HG02571 (cell line): ENCODE measurements at regions not wholly inside any gene's neighbourhood (a gene's known extent, or its start where the extent isn't known, plus 50 kb on each side); places are given as distances from the start of the nearest gene placed in this dataset.
"Not testable (repeated sequence)": the region's sequence is repeated elsewhere in the genome, so short reads cannot be mapped to it uniquely, and the experiment has no call there.

Experiments used
- ATAC-seq: cut with Tn5 transposase; IDR thresholded peaks from one replicate; pipeline ENCODE4 v1.9.1; 2021; ENCODE audit warnings: mild to moderate bottlenecking, moderate library complexity; ENCODE audit not compliant: unreplicated experiment

DNA sequence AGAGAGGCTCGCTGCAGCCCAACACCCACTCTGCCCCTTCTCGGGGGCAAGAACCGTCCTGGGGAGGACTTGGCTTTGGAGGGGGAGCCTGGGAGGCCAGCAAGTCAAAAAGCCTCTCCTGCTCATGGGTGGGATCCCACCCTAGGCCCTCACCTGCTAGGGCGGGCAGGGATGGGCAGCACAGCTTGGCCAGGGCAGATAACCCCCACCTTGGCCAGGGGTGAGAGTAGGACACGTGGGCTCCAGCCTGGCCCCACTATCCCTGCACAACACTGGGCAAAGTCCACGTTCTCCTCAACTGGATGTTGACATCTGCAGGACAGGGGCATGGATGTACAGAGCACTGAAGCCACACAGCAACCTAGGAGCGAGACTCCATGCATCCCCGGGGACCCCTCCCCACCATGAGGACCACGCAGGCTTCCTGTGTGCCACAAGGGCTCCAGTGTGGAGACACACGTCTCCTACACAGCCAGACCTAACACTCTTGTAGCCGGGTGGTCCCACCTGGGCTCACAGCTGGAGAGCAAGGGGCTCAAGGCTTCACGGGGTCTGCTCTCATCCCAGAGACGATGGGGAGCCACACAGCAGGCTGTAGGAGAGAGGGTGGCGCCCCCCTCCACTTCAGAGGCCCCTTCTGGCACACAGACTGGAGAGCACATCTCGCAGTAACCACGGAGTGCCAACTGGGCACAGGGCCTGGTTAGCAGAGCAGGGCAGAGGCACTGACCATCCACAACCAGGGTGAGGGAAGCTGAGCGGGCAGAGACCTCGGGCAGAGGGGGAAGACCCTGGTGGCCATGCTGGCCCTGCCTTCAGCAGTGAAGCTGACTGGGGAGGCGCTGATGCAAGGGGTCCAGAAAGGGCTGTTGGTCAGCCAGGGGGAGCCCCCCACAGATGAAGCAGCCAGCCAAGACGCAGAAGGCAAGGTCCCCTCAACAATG lies 171.1 kb downstream of the CRYBB2 start:
- no peak for ATAC-seq

DNA sequence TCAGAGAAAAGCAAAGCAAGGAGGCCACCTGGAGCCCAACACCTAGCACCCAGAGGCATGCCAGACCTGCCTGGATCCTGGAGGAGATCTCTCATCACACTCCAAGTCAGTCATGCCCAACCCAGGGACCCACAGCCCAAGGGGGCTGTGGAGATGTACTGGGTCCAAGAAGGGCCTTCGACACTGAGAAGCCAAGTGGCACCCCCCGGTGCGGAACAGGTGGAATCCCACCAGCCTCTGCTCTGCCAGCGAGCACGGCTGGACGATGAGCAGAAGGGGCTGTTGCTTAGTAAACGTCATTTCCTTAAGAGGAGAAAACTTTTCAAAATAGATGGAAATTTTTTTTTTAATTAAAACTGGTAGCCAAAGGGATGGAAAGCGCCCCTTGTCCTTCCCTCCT lies 171.9 kb upstream of the GRK3 start:
- ATAC-seq, result no peak

DNA sequence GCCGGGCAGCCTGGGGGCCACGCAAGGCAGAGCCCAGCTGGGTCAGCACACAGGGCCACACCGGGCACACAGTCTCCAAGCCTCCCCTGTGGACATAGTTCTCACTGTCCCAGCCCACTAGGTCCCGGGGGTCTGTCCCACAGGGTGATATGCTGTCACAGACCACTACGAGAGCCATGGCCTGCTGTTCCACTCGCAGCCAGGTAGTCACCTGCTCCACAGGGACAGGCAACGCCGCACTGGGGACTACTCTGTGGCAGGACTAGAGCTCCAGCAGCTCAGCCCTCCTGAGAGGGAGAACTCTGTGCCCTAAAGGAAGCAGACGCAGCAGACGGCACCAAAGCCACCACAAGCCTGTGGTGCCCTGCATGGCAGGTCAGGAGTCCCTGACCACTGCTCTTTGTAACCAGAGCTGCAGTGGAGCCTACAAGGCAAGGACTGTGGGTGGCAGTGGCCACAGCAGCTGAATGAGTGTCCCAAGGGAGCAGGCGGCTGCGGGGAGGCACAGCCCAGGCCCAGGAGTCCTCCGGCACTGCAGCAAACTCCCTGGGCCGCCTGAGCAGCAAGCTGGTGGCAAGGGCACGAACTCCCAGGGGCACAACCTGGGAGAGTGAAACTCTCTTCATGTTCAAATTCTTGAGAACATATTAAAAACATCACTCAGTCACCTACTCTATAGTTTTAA lies 171.2 kb upstream of the GRK3 start:
- no peak for ATAC-seq

DNA sequence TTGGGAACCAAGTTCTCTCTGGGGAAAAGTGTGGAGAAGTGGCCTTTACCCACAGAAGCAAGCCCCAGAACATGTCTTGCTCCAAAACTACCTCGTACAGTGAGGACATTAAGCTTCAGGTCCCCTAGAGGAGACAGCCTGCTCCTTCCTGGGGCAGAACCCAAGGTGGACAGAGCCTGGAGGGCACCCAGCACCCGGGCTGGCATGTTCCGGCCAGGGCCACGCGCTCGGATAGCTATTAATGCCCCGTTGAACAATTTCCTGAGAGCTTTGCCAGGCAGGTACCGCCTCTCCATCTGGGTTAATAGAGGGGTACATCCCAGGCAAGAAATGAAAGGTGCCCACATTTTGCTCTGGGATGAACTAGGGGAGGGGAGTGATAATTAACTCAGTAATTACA lies 169.0 kb upstream of the GRK3 start:
- ATAC-seq, result no peak

DNA sequence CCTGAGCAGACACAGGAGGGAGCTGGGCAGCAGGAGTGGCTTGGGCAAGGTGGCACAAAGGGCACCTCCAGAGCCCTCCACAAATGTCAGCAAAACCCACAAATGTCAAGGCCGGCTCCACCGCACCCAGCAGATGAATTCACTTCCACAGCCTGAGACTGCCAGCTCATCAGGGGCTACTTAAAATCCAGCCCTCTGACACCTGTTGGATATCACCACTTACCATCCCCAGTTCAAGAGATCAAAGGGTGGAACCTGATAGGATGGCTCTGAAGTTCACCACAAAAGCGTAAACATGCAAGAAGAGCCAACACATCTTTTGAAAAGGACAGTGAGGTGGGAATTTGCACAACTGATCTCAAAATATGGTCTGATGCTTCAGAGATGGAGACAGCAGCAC lies 168.6 kb upstream of the GRK3 start:
- no peak for ATAC-seq

DNA sequence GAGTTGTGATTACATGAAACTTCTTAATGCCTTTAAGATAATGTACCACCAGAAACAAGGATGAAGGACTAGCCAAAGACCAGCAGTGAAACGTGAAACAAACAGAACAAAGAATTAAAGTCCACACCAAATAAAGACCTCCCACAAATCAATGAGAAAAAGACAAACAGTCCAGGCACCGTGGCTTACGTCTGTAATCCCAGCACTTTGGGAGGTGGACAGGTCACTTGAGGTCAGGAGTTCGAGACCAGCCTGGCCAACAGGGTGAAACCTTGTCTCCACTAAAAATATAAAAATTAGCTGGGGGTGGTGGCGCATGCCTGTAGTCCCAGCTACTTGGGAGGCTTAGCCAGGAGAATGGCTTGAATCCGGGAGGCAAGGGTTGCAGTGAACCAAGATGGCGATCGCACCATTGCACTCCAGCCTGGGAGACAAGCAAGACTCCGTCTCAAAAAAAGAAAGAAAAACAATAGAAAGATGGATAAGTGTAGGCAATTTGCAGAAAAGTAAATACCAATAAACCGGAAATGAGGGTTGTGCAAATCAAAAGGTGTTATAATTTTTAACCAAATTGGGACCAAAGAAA lies 167.8 kb upstream of the GRK3 start:
- no peak for ATAC-seq

DNA sequence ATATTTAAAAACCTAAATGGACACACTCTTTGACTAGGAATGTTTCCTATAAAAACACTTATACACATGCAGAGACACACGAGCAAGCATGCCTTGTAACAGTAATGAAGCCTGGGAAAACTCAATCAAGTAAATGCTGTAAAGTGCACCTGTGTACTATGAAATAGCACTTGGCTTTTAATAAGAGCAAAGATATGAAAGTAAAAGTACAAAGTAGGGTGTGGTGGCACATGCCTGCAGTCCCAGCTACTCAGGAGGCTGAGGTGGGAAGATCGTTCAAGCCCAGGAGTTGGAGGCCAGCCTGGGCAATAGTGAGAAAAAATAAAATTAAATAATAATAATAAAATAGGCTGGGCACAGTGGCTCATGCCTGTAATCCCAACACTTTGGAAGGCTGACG lies 166.9 kb upstream of the GRK3 start:
- ATAC-seq, result no peak

DNA sequence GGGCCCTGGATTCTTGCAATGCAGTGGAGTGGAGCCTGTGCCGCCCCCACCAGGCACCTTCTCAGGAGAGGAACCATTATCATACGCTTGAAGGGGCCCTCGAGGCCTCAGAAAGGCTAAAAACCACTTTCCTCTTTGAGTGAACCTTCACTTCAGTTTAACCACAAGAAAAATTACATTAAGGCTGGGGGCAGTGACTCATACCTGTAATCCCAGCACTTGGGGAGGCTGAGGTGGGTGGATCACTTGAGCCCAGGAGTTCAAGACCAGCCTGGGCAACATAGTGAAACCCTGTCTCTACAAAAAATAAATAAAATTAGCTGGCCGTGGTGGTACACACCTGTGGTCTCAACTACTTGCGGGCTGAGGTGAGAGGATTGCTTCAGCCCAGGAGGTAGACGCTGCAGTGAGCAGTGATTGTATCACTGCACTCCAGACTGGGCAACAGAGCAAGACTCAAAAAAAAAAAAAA lies 165.8 kb upstream of the GRK3 start:
- ATAC-seq, result not testable (repeated sequence)

DNA sequence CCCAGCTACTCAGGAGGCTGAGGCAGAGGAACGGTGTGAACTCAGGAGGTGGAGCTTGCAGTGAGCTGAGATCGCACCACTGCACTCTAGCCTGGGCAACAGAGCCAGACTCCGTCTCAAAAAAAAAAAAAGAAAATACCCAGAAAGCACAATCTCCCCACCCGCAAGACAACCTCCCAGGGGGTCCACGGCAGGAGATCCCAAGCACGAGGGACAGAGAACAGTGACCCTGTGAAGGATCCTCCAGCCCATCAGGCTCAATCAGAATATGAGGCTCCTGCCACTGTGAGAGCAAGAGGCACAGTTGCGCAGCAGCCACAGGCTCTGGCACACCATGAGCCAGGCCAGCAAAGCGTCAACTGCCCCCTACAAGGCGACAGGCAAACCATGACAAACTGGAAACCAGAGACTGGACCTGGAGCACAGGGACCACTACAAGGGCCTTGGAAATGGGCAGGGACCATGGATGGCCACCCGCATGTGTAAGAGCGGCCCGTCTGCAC lies 164.8 kb upstream of the GRK3 start:
- ATAC-seq, result no peak

DNA sequence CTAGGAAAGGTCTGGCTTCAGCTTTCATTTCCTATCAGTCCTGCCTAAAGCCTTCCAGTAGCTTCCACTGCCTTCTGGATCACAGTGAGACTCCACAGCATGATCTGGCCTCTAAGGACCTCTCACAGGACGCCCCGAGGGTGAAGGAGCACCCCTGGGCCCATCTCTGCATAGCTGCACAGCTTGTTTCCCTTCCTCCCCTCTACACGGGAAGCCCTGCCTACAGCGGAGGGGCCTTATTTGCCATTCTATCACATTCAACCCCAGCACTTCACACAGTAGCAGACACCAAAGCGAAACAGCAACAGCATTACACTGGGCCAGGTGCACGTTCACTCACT lies 162.3 kb upstream of the GRK3 start:
- no peak for ATAC-seq

DNA sequence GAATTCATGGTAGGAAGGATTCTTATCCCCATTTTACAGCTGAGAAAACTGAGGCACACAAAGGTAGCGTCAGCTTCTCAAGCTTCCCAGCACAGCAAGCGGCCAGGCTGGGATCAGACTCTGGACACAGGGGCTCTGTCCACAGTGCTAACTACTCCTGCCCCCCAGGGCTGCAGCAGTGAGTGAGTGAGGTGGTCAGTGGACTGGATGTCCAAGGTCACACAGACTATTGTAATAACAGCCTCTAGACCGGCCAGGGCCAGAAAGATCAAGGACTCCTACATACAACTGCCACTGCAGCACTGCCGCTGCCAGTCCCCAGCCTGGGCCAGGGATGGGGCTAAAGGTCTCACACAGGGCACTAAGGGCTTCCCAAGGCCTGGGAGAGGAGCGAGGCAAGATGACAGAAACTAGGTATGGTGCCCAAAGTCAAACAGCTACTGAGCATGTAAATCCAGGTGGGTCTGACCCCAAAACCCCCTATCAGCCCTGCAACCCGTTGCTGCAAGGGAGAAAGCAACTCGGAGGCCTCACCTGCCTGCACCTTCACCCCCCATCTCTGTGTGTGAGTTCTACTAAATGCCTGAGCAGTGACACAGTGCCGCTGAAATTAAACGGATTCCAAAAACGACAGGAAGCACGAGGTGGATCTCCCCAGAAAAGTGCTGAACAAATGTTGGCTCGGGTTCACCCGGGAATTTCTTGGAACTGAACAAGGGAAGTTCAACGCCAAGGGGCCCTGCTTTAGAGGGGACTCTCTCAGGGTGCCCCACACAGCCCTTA lies 161.8 kb upstream of the GRK3 start:
- ATAC-seq, result no peak

DNA sequence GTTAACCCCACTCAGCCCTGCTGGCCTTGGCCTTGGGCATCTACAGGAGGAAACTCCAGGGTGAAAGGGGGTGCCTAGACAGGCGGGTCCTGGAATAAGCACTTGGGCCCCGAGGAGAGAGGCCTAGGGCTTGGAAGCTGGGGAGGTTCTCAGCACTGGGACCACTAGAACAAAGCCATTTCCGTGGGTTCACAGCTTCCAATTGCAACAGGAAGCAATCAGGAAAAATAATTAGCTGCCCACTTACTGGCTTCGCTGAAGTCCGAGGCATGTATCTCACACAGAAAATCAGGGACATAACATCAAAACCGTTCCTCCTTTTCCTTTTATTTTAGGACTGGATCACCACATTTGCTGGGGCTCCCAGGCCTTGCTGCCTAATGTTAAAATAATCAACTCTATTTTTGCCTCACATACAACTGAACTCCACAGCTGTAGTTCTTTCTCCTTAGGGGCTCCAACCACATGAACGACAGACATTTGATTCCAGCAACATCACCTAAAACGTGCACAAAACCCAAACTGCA lies 161.1 kb upstream of the GRK3 start:
- no peak for ATAC-seq

DNA sequence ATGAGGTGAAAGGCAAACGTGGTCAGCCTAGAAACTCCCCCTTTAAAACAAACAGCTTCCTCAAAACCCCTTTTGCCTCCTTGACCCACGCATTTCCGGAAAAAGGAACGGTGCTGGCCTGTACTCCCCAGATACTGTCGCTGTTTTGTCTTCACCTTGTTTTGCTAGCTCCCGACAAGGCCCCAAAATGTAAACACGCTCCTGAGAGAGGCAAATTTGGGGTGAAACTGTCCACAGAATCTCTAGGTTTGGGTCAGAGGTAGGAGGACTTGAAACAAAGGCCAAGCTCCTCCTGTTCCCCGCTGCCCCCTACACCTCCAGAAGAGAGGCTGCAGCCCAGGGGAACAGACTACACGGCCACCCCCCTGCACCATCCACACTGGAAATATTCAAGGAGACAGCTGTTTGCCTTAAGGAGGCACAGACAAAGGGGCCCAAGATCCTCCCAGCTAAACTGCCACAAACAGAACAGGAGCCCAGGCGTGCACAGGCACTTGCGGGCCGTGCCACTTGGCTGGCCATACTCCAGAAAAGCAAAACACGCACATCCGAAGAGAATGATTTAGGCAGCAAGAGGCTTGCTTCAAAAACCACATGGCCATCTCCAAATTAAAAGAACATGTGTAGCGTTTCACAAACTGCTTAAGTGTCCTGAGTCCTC lies 160.5 kb upstream of the GRK3 start:
- no peak for ATAC-seq

DNA sequence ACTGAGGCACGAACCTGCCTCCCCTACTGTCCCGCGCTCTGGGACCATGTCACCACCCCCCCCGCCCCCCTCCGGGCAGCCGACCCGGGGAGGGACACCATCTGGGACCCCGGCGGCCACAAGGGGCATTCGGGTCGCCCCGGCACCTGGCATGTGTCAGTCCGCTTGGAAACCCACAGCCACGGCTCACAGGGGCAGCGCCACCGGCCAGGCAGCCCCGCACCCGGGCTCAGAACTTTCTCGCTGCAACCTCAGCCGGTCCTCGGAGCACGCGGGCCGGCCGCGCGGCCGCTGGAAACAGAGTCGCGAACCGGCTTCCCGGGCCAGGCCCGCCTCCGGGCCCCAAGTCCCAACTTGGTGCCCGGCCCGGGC lies 159.9 kb upstream of the GRK3 start:
- no peak for ATAC-seq

DNA sequence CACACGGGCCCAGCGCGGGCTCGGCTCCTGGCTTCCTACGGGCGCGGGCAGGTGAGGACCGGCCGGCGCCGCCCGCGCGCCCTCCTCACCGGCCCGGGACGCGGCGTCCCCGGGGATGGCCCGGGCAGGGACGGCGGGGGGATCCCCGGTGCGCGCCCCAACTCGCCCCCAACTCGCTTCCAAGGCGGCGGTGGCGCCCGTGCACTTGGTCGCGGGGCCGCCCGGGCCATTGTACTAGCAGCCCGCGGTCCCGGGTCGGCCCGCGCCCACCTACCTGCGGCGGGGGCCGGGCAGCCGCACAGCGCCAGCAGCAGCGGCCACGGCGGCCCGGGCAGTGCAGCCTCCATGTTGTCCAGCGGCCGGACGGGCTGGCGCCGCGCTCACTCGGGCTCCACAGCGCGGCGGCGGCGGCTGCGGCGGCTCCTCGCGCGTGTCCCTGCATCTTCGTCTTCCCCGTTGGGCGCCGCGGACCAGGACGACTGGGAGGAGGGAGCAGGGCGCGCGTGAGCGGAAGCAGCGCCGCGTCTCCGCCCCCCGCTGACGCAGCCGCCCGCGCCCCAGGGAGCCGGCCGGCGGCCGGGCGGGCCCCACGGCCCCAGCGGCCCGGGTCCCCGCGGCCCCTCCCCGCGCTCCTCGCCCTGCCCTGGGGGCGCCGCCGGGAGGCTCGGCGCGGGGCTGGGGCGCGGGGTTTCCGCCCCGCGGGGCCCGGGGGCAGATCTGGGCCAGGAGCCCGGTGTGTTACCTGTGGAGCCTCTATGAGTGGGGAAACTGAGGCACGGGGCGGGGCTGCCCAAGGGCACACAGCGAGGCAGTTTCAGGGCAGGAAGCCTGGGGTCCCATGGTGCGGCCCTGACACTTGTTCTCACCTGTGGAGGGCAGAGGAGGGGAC lies 159.3 kb upstream of the GRK3 start:
- ATAC-seq, result no peak

DNA sequence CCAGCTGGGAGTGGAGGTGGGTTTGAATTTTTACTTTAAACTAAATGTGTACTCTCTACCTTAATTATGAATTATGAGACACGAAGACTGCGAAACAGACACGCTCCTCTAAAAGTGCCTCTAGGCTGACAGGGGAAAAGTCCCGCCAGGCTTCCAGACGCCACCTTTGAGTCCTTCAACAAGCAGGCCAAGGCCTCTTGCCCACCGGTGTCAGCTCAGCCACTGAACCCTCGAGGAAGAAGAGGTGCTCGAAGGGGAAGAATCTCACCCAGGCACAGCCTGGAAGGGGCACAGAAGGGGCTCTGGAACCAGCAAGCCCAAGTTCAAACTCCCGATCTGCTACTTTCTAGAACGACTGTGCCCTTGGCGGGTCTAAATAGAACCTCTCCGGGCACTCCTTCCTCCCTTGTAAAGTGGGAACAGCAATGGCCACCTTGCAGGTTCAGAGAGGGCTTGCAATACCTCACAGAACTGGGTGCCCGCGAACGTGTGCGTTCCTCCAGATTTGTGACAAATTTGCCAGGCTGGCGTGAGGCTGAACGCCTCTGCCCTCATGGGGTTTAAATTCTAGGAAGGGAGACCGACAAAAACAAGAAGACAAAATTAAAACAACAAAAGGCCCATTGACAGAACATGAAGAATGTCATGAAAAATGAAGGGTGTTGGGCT lies 158.5 kb upstream of the GRK3 start:
- ATAC-seq, result no peak

DNA sequence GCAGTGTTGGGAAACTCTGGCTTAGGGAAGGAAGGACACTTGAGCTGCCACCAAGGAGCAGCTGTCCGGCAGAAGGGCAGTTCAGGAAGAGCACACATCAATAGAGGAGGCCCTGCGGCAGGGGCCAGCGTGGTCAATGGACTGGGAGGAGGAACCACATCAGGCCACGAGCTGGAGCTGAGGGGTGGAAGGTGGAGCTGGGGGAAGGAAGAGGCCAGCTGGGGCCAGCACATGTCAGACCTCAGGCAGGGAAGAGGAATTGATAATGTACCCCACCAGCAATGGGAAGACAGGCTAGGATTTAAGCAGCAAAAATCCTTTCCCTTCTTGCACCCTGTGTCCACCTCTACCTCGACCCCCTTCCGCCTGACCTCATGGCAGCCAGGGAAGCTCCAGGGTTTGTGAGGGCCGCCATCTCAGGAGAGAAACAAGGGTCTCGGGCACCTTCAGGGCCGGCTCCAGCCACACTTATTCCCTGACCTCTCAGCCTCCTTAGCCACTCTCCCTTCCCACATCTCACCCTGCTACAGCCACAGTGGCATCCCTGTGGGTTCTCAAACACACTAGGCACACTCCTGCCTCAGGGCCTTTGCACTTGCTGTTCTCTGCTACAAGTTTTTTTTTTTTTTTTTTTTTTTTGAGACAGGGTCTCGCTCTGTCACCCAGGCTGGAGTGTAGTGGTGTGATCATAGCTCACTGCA lies 157.8 kb upstream of the GRK3 start:
- no peak for ATAC-seq

DNA sequence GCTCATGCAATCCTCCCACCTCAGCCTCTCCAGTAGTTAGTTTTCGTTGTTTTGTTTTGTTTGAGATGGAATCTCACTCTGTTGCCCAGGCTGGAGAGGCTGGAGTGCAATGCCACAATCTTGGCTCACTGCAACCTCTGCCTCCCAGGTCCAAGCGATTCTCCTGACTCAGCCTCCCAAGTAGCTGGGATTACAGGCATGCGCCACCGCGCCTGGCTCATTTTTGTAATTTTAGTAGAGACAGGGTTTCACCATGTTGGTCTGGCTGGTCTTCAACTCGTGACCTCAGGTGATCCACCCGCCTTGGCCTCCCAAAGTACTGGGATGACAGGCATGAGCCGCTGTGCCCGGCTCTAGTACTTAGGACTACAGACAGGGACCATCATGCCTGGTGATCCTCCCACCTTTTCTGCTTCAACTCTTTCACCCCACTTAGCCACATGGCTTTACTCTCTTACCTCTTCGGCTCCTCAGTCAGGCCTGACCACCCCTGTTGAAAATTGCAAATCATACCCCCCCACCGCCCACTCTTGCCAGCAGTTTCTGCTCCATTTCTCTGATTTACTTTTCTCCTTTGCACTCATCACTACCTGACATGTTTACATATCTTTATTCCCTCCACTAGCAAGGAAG lies 157.1 kb upstream of the GRK3 start:
- no peak for ATAC-seq
